ENCODE measurements at regions not wholly inside any gene's neighbourhood (a gene's known extent, or its start where the extent isn't known, plus 50 kb on each side); places are given as distances from the start of the nearest gene placed in this dataset.

DNA sequence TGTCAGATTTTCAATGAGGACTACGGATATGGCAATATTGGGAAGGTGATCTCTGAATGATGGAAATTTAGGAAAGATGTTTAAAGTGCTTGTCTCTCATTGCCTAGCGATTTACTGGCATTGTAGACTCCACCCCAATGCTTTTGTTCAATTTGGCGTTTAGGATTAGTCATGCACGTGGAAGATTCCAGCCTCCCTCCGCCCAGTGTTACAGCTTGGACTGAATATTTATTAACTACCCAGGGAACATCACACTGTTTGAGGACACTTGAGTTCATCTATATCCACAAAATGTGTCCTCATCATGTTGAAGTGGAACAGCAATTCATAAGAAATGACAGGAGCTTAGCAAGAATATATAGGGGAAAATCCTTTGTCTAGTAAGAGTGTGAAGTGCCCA, 738.8 kb upstream of the RBFOX1 start:
- ATAC-seq = no peak
- TF ChIP-seq ZNF565 (CRISPR knock-in tag; conservative IDR thresholded peaks at IDR 0.05; ENCODE audit: low read depth) (no peak), ZC3H10 (CRISPR knock-in tag; IDR thresholded peaks at IDR 0.05) (no peak), RARB (CRISPR knock-in tag; IDR thresholded peaks at IDR 0.05) (no peak), ZFP3 (CRISPR knock-in tag; IDR thresholded peaks at IDR 0.05) (no peak), POU6F1 (CRISPR knock-in tag; IDR thresholded peaks at IDR 0.05; ENCODE audit: borderline replicate concordance, low read depth) (no peak), SNAI2 (CRISPR knock-in tag; IDR thresholded peaks at IDR 0.05) (no peak), GLIS3 (CRISPR knock-in tag; IDR thresholded peaks at IDR 0.05) (no peak), ARNTL (CRISPR knock-in tag; IDR thresholded peaks at IDR 0.05; ENCODE audit: borderline replicate concordance, low read depth) (no peak), ZNF8 (CRISPR knock-in tag; IDR thresholded peaks at IDR 0.05) (no peak), CSDC2 (CRISPR knock-in tag; IDR thresholded peaks at IDR 0.05) (no peak), CREB5 (CRISPR knock-in tag; IDR thresholded peaks at IDR 0.05; ENCODE audit: low read depth) (no peak), TCF4 (CRISPR knock-in tag; IDR thresholded peaks at IDR 0.05; ENCODE audit: borderline replicate concordance) (no peak), PPARA (CRISPR knock-in tag; IDR thresholded peaks at IDR 0.05; ENCODE audit: borderline replicate concordance) (no peak)
- TF ChIP-seq, protein P1, sequence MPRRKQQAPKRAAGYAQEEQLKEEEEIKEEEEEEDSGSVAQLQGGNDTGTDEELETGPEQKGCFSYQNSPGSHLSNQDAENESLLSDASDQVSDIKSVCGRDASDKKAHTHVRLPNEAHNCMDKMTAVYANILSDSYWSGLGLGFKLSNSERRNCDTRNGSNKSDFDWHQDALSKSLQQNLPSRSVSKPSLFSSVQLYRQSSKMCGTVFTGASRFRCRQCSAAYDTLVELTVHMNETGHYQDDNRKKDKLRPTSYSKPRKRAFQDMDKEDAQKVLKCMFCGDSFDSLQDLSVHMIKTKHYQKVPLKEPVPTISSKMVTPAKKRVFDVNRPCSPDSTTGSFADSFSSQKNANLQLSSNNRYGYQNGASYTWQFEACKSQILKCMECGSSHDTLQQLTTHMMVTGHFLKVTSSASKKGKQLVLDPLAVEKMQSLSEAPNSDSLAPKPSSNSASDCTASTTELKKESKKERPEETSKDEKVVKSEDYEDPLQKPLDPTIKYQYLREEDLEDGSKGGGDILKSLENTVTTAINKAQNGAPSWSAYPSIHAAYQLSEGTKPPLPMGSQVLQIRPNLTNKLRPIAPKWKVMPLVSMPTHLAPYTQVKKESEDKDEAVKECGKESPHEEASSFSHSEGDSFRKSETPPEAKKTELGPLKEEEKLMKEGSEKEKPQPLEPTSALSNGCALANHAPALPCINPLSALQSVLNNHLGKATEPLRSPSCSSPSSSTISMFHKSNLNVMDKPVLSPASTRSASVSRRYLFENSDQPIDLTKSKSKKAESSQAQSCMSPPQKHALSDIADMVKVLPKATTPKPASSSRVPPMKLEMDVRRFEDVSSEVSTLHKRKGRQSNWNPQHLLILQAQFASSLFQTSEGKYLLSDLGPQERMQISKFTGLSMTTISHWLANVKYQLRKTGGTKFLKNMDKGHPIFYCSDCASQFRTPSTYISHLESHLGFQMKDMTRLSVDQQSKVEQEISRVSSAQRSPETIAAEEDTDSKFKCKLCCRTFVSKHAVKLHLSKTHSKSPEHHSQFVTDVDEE (CRISPR knock-in tag; IDR thresholded peaks at IDR 0.05) = no peak

DNA sequence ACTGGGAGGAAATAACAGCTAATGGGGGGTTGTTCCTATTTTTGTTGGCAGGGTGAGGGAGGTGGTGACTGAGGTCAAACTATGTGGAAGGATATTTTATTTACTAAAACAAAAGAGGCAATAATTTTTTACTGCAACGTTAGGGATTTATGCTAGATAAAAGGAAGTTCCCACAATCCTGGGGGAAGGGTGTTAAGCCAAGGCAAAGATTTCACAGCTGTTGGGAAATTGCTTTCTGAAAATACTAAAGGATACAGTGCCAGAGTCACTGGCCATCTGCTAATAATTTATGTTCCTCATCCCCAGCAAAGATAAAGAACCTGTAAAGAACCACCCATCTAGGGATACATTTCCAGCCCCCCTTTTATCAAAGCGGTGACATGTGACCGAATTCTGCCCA, 756.0 kb upstream of the RBFOX1 start:
- ATAC-seq = no peak
- no peak for TF ChIP-seq BACH2 (CRISPR knock-in tag; IDR thresholded peaks at IDR 0.05; ENCODE audit: borderline replicate concordance)
- TF ChIP-seq CSRNP3 (CRISPR knock-in tag; IDR thresholded peaks at IDR 0.05) = no peak
- TF ChIP-seq PPARA (CRISPR knock-in tag; IDR thresholded peaks at IDR 0.05; ENCODE audit: borderline replicate concordance) = no peak
- TF ChIP-seq TOX (CRISPR knock-in tag; IDR thresholded peaks at IDR 0.05; ENCODE audit: borderline replicate concordance) = no peak
- TF ChIP-seq ZFP3 (CRISPR knock-in tag; IDR thresholded peaks at IDR 0.05) = no peak
- TF ChIP-seq RARB (CRISPR knock-in tag; IDR thresholded peaks at IDR 0.05) = no peak
- no peak for TF ChIP-seq ARNTL (CRISPR knock-in tag; IDR thresholded peaks at IDR 0.05; ENCODE audit: borderline replicate concordance, low read depth)
- no peak for TF ChIP-seq TCF4 (CRISPR knock-in tag; IDR thresholded peaks at IDR 0.05; ENCODE audit: borderline replicate concordance)
- no peak for TF ChIP-seq GLIS3 (CRISPR knock-in tag; IDR thresholded peaks at IDR 0.05)
- TF ChIP-seq ISL1 (CRISPR knock-in tag; IDR thresholded peaks at IDR 0.05) = no peak
- TF ChIP-seq, protein P1 (CRISPR knock-in tag; IDR thresholded peaks at IDR 0.05) = no peak
- no peak for TF ChIP-seq ESRRG (CRISPR knock-in tag; IDR thresholded peaks at IDR 0.05)
- no peak for TF ChIP-seq ZNF8 (CRISPR knock-in tag; IDR thresholded peaks at IDR 0.05)
- no peak for TF ChIP-seq POU6F1 (CRISPR knock-in tag; IDR thresholded peaks at IDR 0.05; ENCODE audit: borderline replicate concordance, low read depth)
- TF ChIP-seq ZNF70 (CRISPR knock-in tag; IDR thresholded peaks at IDR 0.05) = no peak
- TF ChIP-seq CSDC2 (CRISPR knock-in tag; IDR thresholded peaks at IDR 0.05) = no peak
- no peak for TF ChIP-seq OSR1 (CRISPR knock-in tag; IDR thresholded peaks at IDR 0.05)
- no peak for TF ChIP-seq ZC3H10 (CRISPR knock-in tag; IDR thresholded peaks at IDR 0.05)
- TF ChIP-seq, protein P2, sequence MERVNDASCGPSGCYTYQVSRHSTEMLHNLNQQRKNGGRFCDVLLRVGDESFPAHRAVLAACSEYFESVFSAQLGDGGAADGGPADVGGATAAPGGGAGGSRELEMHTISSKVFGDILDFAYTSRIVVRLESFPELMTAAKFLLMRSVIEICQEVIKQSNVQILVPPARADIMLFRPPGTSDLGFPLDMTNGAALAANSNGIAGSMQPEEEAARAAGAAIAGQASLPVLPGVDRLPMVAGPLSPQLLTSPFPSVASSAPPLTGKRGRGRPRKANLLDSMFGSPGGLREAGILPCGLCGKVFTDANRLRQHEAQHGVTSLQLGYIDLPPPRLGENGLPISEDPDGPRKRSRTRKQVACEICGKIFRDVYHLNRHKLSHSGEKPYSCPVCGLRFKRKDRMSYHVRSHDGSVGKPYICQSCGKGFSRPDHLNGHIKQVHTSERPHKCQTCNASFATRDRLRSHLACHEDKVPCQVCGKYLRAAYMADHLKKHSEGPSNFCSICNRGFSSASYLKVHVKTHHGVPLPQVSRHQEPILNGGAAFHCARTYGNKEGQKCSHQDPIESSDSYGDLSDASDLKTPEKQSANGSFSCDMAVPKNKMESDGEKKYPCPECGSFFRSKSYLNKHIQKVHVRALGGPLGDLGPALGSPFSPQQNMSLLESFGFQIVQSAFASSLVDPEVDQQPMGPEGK (CRISPR knock-in tag; IDR thresholded peaks at IDR 0.05; ENCODE audit: borderline replicate concordance) = no peak
- TF ChIP-seq ZNF565 (CRISPR knock-in tag; conservative IDR thresholded peaks at IDR 0.05; ENCODE audit: low read depth) = no peak

Measured in SK-N-SH treated with all-trans-retinoic acid at 6 μM for 48 hours (cell line).